K562 (cell line): ENCODE measurements at regions not wholly inside any gene's neighbourhood (a gene's known extent, or its start where the extent isn't known, plus 50 kb on each side); places are given as distances from the start of the nearest gene placed in this dataset.

ENCODE experiments used
- ATAC-seq: fragments of 200-7000 bp; cut with Tn5 transposase; 3 replicates; pipeline ENCODE4 v1.9.1; 2020; ENCODE audit warnings: moderate library complexity
- BruUV-seq: library from RNA; stranded (reverse); fragments of 400-500 nt; replicated peaks from 2 replicates; lab custom pipeline; 2021; lab: Mats Ljungman, UMichigan
- CTCF ChIA-PET: fragments of 300-600 bp; formaldehyde crosslinking; extraction: SDS; loops from one replicate; lab custom pipeline; 2021; ENCODE audit warnings: low intra/inter-chr PET ratio; lab: Yijun Ruan, JAX
- POLR2A ChIA-PET: fragments of 300-600, 350-650 bp; sonication (Branson Sonifier 250); formaldehyde crosslinking; extraction: SDS; loops from one replicate; lab custom pipeline; 2021; ENCODE audit warnings: antibody characterized with exemption, inconsistent platforms; lab: Yijun Ruan, JAX
- DNase-seq, 4 experiments: peaks; one replicate each; pipeline versions ENCODE4 v3.0.0 to v3.0.0-alpha.2; 2011 to 2018; ENCODE audit warnings: low spot score in 3 of 4, mixed read lengths in 3 of 4; ENCODE audit errors: extremely low read depth in 1 of 4
- FAIRE-seq: peaks from 2 replicates; lab custom pipeline; 2011; peaks lifted over from hg19 to GRCh38; lab: Jason Lieb, UNC
- H2AFZ ChIP-seq: 2 replicates; pipeline ENCODE4 v1.6.0; 2011; ENCODE audit warnings: low read depth, low read length, control low read depth, inconsistent platforms
- H3K27ac ChIP-seq: fragments of 200-600 bp; 3 replicates; pipeline ENCODE4 v1.8.0; 2011; ENCODE audit warnings: low read depth, mild to moderate bottlenecking, control low read depth, inconsistent platforms, low read length, moderate library complexity, mixed read lengths; ENCODE audit errors: extremely low read depth
- H3K27me3 ChIP-seq, 2 experiments: fragments of 300-600 bp in 1 of 2; 2 replicates in 1 of 2; 3 replicates in 1 of 2; pipeline versions ENCODE4 v1.6.0 to v1.8.0; 2011; ENCODE audit warnings: inconsistent platforms in 2 of 2, low read length in 2 of 2, mild to moderate bottlenecking in 1 of 2, mixed read lengths in 1 of 2, moderate library complexity in 1 of 2; ENCODE audit not compliant: control insufficient read depth in 2 of 2, insufficient read depth in 2 of 2
- H3K36me3 ChIP-seq: fragments of 300-600 bp; 3 replicates; pipeline ENCODE4 v1.8.0; 2011; ENCODE audit warnings: mild to moderate bottlenecking, low read length, inconsistent platforms; ENCODE audit not compliant: control insufficient read depth, insufficient read depth
- H3K4me1 ChIP-seq, 2 experiments: fragments of 200-600 bp in 1 of 2; replicated peaks in 1 of 2; 2 replicates in 1 of 2; 3 replicates in 1 of 2; pipeline versions ENCODE4 v1.5.1 to v1.8.0; 2011; ENCODE audit warnings: inconsistent platforms in 2 of 2, low read length in 2 of 2, mild to moderate bottlenecking in 1 of 2, mixed read lengths in 1 of 2, moderate library complexity in 1 of 2; ENCODE audit not compliant: control insufficient read depth in 2 of 2, insufficient read depth in 2 of 2
- H3K4me2 ChIP-seq: 2 replicates; pipeline ENCODE4 v1.6.1; 2011; ENCODE audit warnings: low read length, control low read depth, inconsistent platforms, mixed read lengths; ENCODE audit not compliant: insufficient read depth
- H3K4me3 ChIP-seq: fragments of 200-600 bp; sonication (generic), shearing (Covaris generic); 2 replicates; pipeline ENCODE4 v1.5.1; 2016; ENCODE audit warnings: control low read depth, inconsistent platforms
- H3K79me2 ChIP-seq: fragments of 200-600 bp; 3 replicates; pipeline ENCODE4 v1.8.0; 2011; ENCODE audit warnings: low read length, inconsistent platforms; ENCODE audit not compliant: control insufficient read depth, insufficient read depth
- H3K9ac ChIP-seq, 2 experiments: 2 replicates each; pipeline versions ENCODE4 v1.6.0 to v1.6.1; 2011; ENCODE audit warnings: low read depth in 2 of 2, low read length in 2 of 2, control low read depth in 1 of 2, inconsistent platforms in 1 of 2, mild to moderate bottlenecking in 1 of 2, mixed read lengths in 1 of 2; ENCODE audit not compliant: insufficient read depth in 1 of 2
- H3K9me1 ChIP-seq: one replicate; pipeline ENCODE4 v1.6.0; 2011; ENCODE audit warnings: inconsistent platforms, mild to moderate bottlenecking, low read length, moderate library complexity; ENCODE audit not compliant: control insufficient read depth, insufficient read depth
- H3K9me3 ChIP-seq: replicated peaks from 2 replicates; pipeline ENCODE4 v1.5.1; 2011; ENCODE audit warnings: low read depth, low read length, inconsistent platforms; ENCODE audit not compliant: control insufficient read depth, insufficient read depth
- H4K20me1 ChIP-seq: replicated peaks from 2 replicates; pipeline ENCODE4 v1.6.1; 2011; ENCODE audit warnings: low read length, inconsistent platforms, mixed read lengths; ENCODE audit not compliant: control insufficient read depth, insufficient read depth
- ARID2 ChIP-seq: fragments of 450-650 bp; IDR thresholded peaks from 2 replicates; pipeline ENCODE4 v1.6.1; 2017; ENCODE audit warnings: antibody characterized with exemption, mild to moderate bottlenecking
- BACH1 ChIP-seq: fragments of 200-800 bp; sonication (Bioruptor generic); IDR thresholded peaks from 2 replicates; pipeline ENCODE4 v1.6.1; 2016; ENCODE audit warnings: missing genetic modification characterization, missing compliant biosample characterization
- CBX2 ChIP-seq: fragments of 200-600 bp; sonication (generic); IDR thresholded peaks from one replicate; pipeline ENCODE4 v1.6.1; 2012; ENCODE audit warnings: mild to moderate bottlenecking, low read length, inconsistent platforms; ENCODE audit not compliant: insufficient read depth, poor library complexity, severe bottlenecking
- FOXK2 ChIP-seq, 2 experiments: fragments of 450-650 bp; IDR thresholded peaks in 1 of 2; conservative IDR thresholded peaks in 1 of 2; 2 replicates each; pipeline ENCODE4 v1.6.1; 2016; ENCODE audit warnings: low read depth in 2 of 2, mild to moderate bottlenecking in 1 of 2
- HDAC2 ChIP-seq: fragments of 450-650 bp; IDR thresholded peaks from 2 replicates; pipeline ENCODE4 v1.6.1; 2016; ENCODE audit warnings: mild to moderate bottlenecking
- HDGF ChIP-seq: fragments of 450-650 bp; IDR thresholded peaks from 2 replicates; pipeline ENCODE4 v1.6.1; 2016
- HMG20A ChIP-seq: fragments of 450-650 bp; formaldehyde crosslinking; conservative IDR thresholded peaks from 2 replicates; pipeline ENCODE4 v1.4.0; 2020; ENCODE audit warnings: mild to moderate bottlenecking, mixed read lengths
- JUND ChIP-seq, 2 experiments: IDR thresholded peaks; 2 replicates in 1 of 2; 3 replicates in 1 of 2; pipeline ENCODE4 v1.6.1; 2011; ENCODE audit warnings: borderline replicate concordance in 2 of 2, low read depth in 2 of 2, low read length in 2 of 2, improper control_type of control experiment in 1 of 2, missing biosample characterization in 1 of 2, missing genetic modification characterization in 1 of 2, missing genetic modification reagents in 1 of 2
- NR2F6 ChIP-seq: fragments of 450-650 bp; formaldehyde crosslinking; IDR thresholded peaks from 2 replicates; pipeline ENCODE4 v1.4.0; 2020; ENCODE audit warnings: mild to moderate bottlenecking
- PRMT5 ChIP-seq: sonication (generic); formaldehyde crosslinking; IDR thresholded peaks from 2 replicates; pipeline ENCODE4 v1.5.0; 2020; ENCODE audit warnings: missing genetic modification reagents
- TAF15 ChIP-seq: fragments of 200-400 bp; formaldehyde crosslinking; IDR thresholded peaks from 2 replicates; pipeline ENCODE4 v1.6.1; 2017; ENCODE audit warnings: mild to moderate bottlenecking, low read depth, low read length, moderate library complexity
- ZBTB33 ChIP-seq: sonication (generic); formaldehyde crosslinking; IDR thresholded peaks from 2 replicates; pipeline ENCODE4 v1.8.1; 2023; ENCODE audit warnings: mild to moderate bottlenecking, missing genetic modification reagents
- WGBS: fragments of 100-300 bp; shearing (Covaris generic); methylation state at CpG from one replicate; pipeline ENCODE4 v1.1.6; 2016; ENCODE audit warnings: low coverage, mixed read lengths; ENCODE audit not compliant: insufficient coverage; ENCODE audit errors: missing lambda C conversion rate; 5-methylcytosine and 5-hydroxymethylcytosine counted together
- in situ Hi-C: fragments of 300-500 bp; cut with MboI; formaldehyde crosslinking; loops from 4 replicates; pipeline ENCODE4 v1.15.0; 2018; ENCODE audit warnings: inconsistent platforms, mixed read lengths
- intact Hi-C: fragments of 100-400 bp; cut with micrococcal nuclease; formaldehyde crosslinking; loops from 2 replicates; pipeline ENCODE4 v1.14.2; 2022
- TF ChIP-seq, protein P1 (sequence below): fragments of 450-650 bp; IDR thresholded peaks from 2 replicates; pipeline ENCODE4 v1.6.1; 2017; ENCODE audit warnings: antibody characterized with exemption
- TF ChIP-seq, protein P2 (sequence below): IDR thresholded peaks from 2 replicates; pipeline ENCODE4 v1.6.1; 2014; ENCODE audit warnings: antibody characterized with exemption

- TF ChIP-seq, protein P1, sequence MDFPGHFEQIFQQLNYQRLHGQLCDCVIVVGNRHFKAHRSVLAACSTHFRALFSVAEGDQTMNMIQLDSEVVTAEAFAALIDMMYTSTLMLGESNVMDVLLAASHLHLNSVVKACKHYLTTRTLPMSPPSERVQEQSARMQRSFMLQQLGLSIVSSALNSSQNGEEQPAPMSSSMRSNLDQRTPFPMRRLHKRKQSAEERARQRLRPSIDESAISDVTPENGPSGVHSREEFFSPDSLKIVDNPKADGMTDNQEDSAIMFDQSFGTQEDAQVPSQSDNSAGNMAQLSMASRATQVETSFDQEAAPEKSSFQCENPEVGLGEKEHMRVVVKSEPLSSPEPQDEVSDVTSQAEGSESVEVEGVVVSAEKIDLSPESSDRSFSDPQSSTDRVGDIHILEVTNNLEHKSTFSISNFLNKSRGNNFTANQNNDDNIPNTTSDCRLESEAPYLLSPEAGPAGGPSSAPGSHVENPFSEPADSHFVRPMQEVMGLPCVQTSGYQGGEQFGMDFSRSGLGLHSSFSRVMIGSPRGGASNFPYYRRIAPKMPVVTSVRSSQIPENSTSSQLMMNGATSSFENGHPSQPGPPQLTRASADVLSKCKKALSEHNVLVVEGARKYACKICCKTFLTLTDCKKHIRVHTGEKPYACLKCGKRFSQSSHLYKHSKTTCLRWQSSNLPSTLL, result no peak
- TF ChIP-seq HDAC2 (no peak), ARID2 (no peak), NR2F6 (no peak)
- TF ChIP-seq, all 486 proteins: peak for 0
These were observed 382.2 kb upstream of the CADM1 start (continued) for GRCh38 chr11:115886422-115886733.

DNA sequence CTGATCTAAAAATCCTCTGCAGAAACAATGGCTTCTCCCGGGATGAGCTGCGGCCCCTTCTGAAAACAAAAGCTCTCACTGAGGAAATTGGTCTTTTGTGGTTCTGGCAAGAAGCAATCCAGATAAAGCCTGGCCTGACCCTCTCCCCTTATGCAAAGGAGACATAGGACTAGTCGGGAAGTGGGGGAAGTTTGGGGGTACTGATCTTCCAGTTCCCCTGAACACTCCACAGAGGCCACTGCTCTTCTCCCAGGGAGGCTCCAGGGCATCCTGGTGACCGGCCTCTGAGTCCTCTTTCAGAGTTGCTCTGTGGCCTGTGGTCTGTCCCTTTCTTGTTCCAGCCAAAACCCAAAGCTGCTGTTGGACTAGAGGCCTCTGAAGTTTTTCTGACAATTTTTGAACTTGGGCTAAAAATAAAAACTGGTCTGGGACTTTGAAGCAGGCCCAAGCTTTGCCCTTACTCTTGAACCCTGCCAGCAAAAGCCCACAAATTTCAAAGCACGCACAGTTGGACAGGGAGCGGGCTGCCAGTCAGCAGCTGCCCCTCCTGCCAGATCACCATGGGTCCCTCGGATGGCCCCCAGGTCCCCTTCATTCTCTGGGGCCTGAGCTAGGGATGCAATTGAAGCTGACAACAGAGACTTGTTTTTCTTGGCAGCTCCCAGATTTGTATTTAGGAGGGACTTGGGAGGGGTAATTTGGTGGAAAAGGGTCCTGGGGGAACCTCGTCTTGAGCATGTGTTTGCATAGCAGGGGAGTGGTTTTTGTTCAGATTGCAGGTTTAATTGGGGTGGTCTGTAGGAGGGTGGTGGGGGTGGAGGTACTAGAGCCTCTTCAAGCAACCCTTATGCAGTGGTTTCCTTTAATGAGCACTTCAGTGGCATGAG is 381.6 kb upstream of the CADM1 start:
- no peak for FAIRE-seq
- H3K27me3 ChIP-seq, result no peaks in the 10 kb centered on the region
- H3K4me3 ChIP-seq, result no peak overlapping the region
- in situ Hi-C loops (no loop called here), intact Hi-C loops (no loop called here)
- POLR2A ChIA-PET, result interaction anchor here (1.1 kb wide), 1 partner anchor 11 kb away, joined by 3 read pairs; no protein-coding TSS in a partner anchor
- WGBS, result 0% methylated on average over 8 of the region's 8 CpGs
- H4K20me1 ChIP-seq, result no peaks in the 10 kb centered on the region
- no peaks in the 10 kb centered on the region for H3K4me1 ChIP-seq
- no peak overlapping the region for H3K27ac ChIP-seq
- no peak overlapping the region for H3K9ac ChIP-seq
- no peaks in the 10 kb centered on the region for H3K9me1 ChIP-seq
- TF ChIP-seq ZBTB33 (CRISPR knock-in tag), result no peak
- no peak for TF ChIP-seq CBX2
- TF ChIP-seq TAF15, result no peak
- no peak for TF ChIP-seq HDGF
- no peak for TF ChIP-seq HMG20A (CRISPR knock-in tag)
- no peak for TF ChIP-seq JUND (IDR thresholded peaks at IDR 0.05; ENCODE audit: borderline replicate concordance, low read depth, low read length)
- TF ChIP-seq JUND (tag; IDR thresholded peaks at IDR 0.05; ENCODE audit: borderline replicate concordance, low read depth, low read length), result no peak
- TF ChIP-seq, protein P2, sequence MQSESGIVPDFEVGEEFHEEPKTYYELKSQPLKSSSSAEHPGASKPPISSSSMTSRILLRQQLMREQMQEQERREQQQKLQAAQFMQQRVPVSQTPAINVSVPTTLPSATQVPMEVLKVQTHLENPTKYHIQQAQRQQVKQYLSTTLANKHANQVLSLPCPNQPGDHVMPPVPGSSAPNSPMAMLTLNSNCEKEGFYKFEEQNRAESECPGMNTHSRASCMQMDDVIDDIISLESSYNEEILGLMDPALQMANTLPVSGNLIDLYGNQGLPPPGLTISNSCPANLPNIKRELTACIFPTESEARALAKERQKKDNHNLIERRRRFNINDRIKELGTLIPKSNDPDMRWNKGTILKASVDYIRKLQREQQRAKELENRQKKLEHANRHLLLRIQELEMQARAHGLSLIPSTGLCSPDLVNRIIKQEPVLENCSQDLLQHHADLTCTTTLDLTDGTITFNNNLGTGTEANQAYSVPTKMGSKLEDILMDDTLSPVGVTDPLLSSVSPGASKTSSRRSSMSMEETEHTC, result no peak
- TF ChIP-seq PRMT5 (CRISPR knock-in tag), result no peak
- no peak for TF ChIP-seq BACH1 (tag)
- no peak for TF ChIP-seq FOXK2 (conservative IDR thresholded peaks at IDR 0.05 in 1 of 2, IDR thresholded peaks at IDR 0.05 in 1 of 2; ENCODE audit: low read depth in 2 of 2)
- TF ChIP-seq, all 486 proteins: peak for 0
- H3K9me3 ChIP-seq, result no peaks in the 10 kb centered on the region
- ATAC-seq (no peak), DNase-seq (no peak)
- no TSS peak for BruUV-seq
- H2AFZ ChIP-seq, result no peak overlapping the region
- H3K4me2 ChIP-seq, result no peak overlapping the region
- no peaks in the 10 kb centered on the region for H3K36me3 ChIP-seq
- CTCF ChIA-PET, result no interaction called here
- H3K79me2 ChIP-seq, result no peaks in the 10 kb centered on the region
